HCT116 (cell line): ENCODE measurements at regions not wholly inside any gene's neighbourhood (a gene's known extent, or its start where the extent isn't known, plus 50 kb on each side); places are given as distances from the start of the nearest gene placed in this dataset.

Source experiments
- ATAC-seq: fragments of 200-7000 bp; cut with Tn5 transposase; 2 replicates; pipeline ENCODE4 v1.9.1; 2020; ENCODE audit warnings: mild to moderate bottlenecking, moderate library complexity
- BruUV-seq: library from RNA; stranded (reverse); fragments of 400-500 nt; replicated peaks from 2 replicates; lab custom pipeline; 2021; lab: Mats Ljungman, UMichigan
- CTCF ChIA-PET: fragments of 300-600 bp; sonication (Branson Sonifier 250); formaldehyde crosslinking; loops from one replicate; lab custom pipeline; 2021; ENCODE audit warnings: antibody characterized with exemption; lab: Charles Lee
- POLR2A ChIA-PET: fragments of 300-600, 350-600 bp; sonication (Branson Sonifier 250); formaldehyde crosslinking; loops from one replicate; lab custom pipeline; 2021; ENCODE audit warnings: antibody characterized with exemption; lab: Charles Lee
- RAD21 ChIA-PET, 2 experiments: fragments of 300-600 bp; sonication (Branson Sonifier 250); formaldehyde crosslinking; loops; one replicate each; lab custom pipeline; 2023; ENCODE audit warnings: low total read pairs in 2 of 2; ENCODE audit not compliant: uncharacterized antibody in 2 of 2, unreplicated experiment in 2 of 2, low non-redundant PET in 1 of 2; lab: Charles Lee
- DNase-seq: peaks from one replicate; pipeline ENCODE4 v3.0.0-alpha.2; 2010; ENCODE audit warnings: low read depth, low spot score
- H2AFZ ChIP-seq: fragments of 200-600 bp; shearing (Covaris generic), sonication (generic); 2 replicates; pipeline ENCODE4 v1.6.1; 2017; ENCODE audit warnings: low read depth, mixed run types, mixed read lengths, antibody characterized with exemption, low read length; ENCODE audit not compliant: poor library complexity, severe bottlenecking
- H3K27ac ChIP-seq: 2 replicates; pipeline ENCODE4 v1.5.1; 2012; ENCODE audit warnings: low read depth, low read length
- H3K27me3 ChIP-seq: fragments of 200-600 bp; sonication (generic); 2 replicates; pipeline ENCODE4 v1.6.1; 2016; ENCODE audit warnings: mixed run types, low read length, mixed read lengths; ENCODE audit not compliant: insufficient read depth
- H3K36me3 ChIP-seq, 2 experiments: fragments of 200-500 bp in 1 of 2; fragments of 200-600 bp in 1 of 2; sonication (Bioruptor generic) in 1 of 2; sonication (generic) in 1 of 2; 2 replicates each; pipeline versions ENCODE4 v1.5.1 to v1.6.1; 2014 to 2016; ENCODE audit warnings: low read length in 2 of 2, inconsistent platforms in 1 of 2, mixed read lengths in 1 of 2, mixed run types in 1 of 2; ENCODE audit not compliant: insufficient read depth in 2 of 2, control insufficient read depth in 1 of 2
- H3K4me1 ChIP-seq, 2 experiments: fragments of 200-600 bp in 1 of 2; sonication (generic) in 1 of 2; 2 replicates each; pipeline versions ENCODE4 v1.5.1 to v1.6.1; 2012 to 2017; ENCODE audit warnings: low read length in 2 of 2, inconsistent platforms in 1 of 2, mild to moderate bottlenecking in 1 of 2, mixed read lengths in 1 of 2, mixed run types in 1 of 2, moderate library complexity in 1 of 2; ENCODE audit not compliant: insufficient read depth in 2 of 2, control insufficient read depth in 1 of 2
- H3K4me2 ChIP-seq: fragments of 200-600 bp; sonication (generic); 2 replicates; pipeline ENCODE4 v1.6.1; 2017; ENCODE audit warnings: mixed run types, low read length, mixed read lengths
- H3K4me3 ChIP-seq, 2 experiments: fragments of 200-600 bp in 1 of 2; sonication (generic) in 1 of 2; replicated peaks in 1 of 2; 2 replicates each; pipeline ENCODE4 v1.5.1; 2011 to 2016; ENCODE audit warnings: low read length in 2 of 2, control low read depth in 1 of 2, low read depth in 1 of 2, mild to moderate bottlenecking in 1 of 2, mixed read lengths in 1 of 2, mixed run types in 1 of 2
- H3K79me2 ChIP-seq: fragments of 200-600 bp; sonication (generic); 2 replicates; pipeline ENCODE4 v1.6.1; 2017; ENCODE audit warnings: mild to moderate bottlenecking, mixed run types, low read length, moderate library complexity, mixed read lengths; ENCODE audit not compliant: insufficient read depth
- H3K9ac ChIP-seq: fragments of 200-600 bp; sonication (generic); 2 replicates; pipeline ENCODE4 v1.6.1; 2016; ENCODE audit warnings: low read length, mixed read lengths
- H3K9me2 ChIP-seq: fragments of 200-600 bp; sonication (generic), shearing (Covaris generic); 2 replicates; pipeline ENCODE4 v1.6.1; 2017; ENCODE audit warnings: mixed run types, mild to moderate bottlenecking, moderate library complexity; ENCODE audit not compliant: insufficient read depth
- H3K9me3 ChIP-seq, 2 experiments: fragments of 200-500 bp in 1 of 2; fragments of 200-600 bp in 1 of 2; sonication (Bioruptor generic) in 1 of 2; sonication (generic) in 1 of 2; 2 replicates each; pipeline ENCODE4 v1.6.1; 2014 to 2017; ENCODE audit warnings: low read length in 2 of 2, mixed read lengths in 2 of 2, inconsistent platforms in 1 of 2, low read depth in 1 of 2, mild to moderate bottlenecking in 1 of 2, mixed run types in 1 of 2, moderate library complexity in 1 of 2; ENCODE audit not compliant: control insufficient read depth in 1 of 2, insufficient read depth in 1 of 2
- H4K20me1 ChIP-seq: fragments of 200-600 bp; sonication (generic), shearing (Covaris generic); 2 replicates; pipeline ENCODE4 v1.6.1; 2017; ENCODE audit warnings: mixed run types, mild to moderate bottlenecking, moderate library complexity; ENCODE audit not compliant: insufficient read depth
- CBX3 ChIP-seq: IDR thresholded peaks from 2 replicates; pipeline ENCODE4 v1.6.1; 2012; ENCODE audit warnings: low read depth
- CEBPB ChIP-seq: IDR thresholded peaks from 2 replicates; pipeline ENCODE4 v1.6.1; 2012; ENCODE audit warnings: low read depth
- EGR1 ChIP-seq: IDR thresholded peaks from 2 replicates; pipeline ENCODE4 v1.6.1; 2012; ENCODE audit warnings: low read depth
- ELF1 ChIP-seq: IDR thresholded peaks from 2 replicates; pipeline ENCODE4 v1.6.1; 2012; ENCODE audit warnings: low read depth, borderline replicate concordance
- EZH2 ChIP-seq: fragments of 200-600 bp; sonication (generic); IDR thresholded peaks from 2 replicates; pipeline ENCODE4 v1.6.1; 2017; ENCODE audit warnings: antibody characterized with exemption, mixed run types
- EZH2phosphoT487 ChIP-seq: fragments of 200-600 bp; IDR thresholded peaks from 2 replicates; pipeline ENCODE4 v1.6.1; 2018; ENCODE audit warnings: antibody characterized with exemption, borderline replicate concordance
- FOSL1 ChIP-seq: IDR thresholded peaks from 2 replicates; pipeline ENCODE4 v1.6.1; 2012; ENCODE audit warnings: low read depth
- JUND ChIP-seq: IDR thresholded peaks from 2 replicates; pipeline ENCODE4 v1.6.1; 2012
- POLR2A ChIP-seq: IDR thresholded peaks from 2 replicates; pipeline ENCODE4 v1.7.0; 2011; ENCODE audit warnings: borderline replicate concordance; ENCODE audit not compliant: insufficient read depth, insufficient read length; ENCODE audit errors: extremely low read depth
- POLR2AphosphoS5 ChIP-seq: IDR thresholded peaks from 2 replicates; pipeline ENCODE4 v1.6.1; 2011; ENCODE audit warnings: mild to moderate bottlenecking, low read depth, low read length, moderate library complexity
- RAD21 ChIP-seq: IDR thresholded peaks from 2 replicates; pipeline ENCODE4 v1.6.1; 2012; ENCODE audit warnings: low read depth, mild to moderate bottlenecking
- SP1 ChIP-seq: IDR thresholded peaks from 2 replicates; pipeline ENCODE4 v1.6.1; 2012; ENCODE audit warnings: low read depth
- SRF ChIP-seq: IDR thresholded peaks from 2 replicates; pipeline ENCODE4 v1.6.1; 2012; ENCODE audit warnings: low read depth
- TCF7L2 ChIP-seq: IDR thresholded peaks from 2 replicates; pipeline ENCODE4 v1.7.0; 2011; ENCODE audit warnings: borderline replicate concordance, inconsistent platforms; ENCODE audit not compliant: insufficient read depth, insufficient read length; ENCODE audit errors: extremely low read depth
- YY1 ChIP-seq: IDR thresholded peaks from 2 replicates; pipeline ENCODE4 v1.6.1; 2011; ENCODE audit warnings: low read length, low read depth, moderate library complexity, mild to moderate bottlenecking; ENCODE audit not compliant: insufficient replicate concordance; ENCODE audit errors: extremely low read depth
- ZFX ChIP-seq: fragments of 450-650 bp; IDR thresholded peaks from 2 replicates; pipeline ENCODE4 v1.6.1; 2017
- intact Hi-C: fragments of 100-400 bp; cut with micrococcal nuclease; formaldehyde crosslinking; loops from 2 replicates; pipeline ENCODE4 v1.10.0; 2022
- TF ChIP-seq, protein P1 (sequence below): IDR thresholded peaks from 2 replicates; pipeline ENCODE4 v1.6.1; 2012
- TF ChIP-seq, protein P2 (sequence below): IDR thresholded peaks from 2 replicates; pipeline ENCODE4 v1.6.1; 2011; ENCODE audit warnings: mild to moderate bottlenecking, low read length, moderate library complexity; ENCODE audit not compliant: insufficient replicate concordance; ENCODE audit errors: extremely low read depth

- ATAC-seq (no peak), DNase-seq (no peak)
- RAD21 ChIA-PET: no interaction called here
- POLR2A ChIA-PET: no interaction called here
- no peaks in the 10 kb centered on the region for H3K9me3 ChIP-seq
- H4K20me1 ChIP-seq: no peaks in the 10 kb centered on the region
- intact Hi-C loops: no loop called here
- CTCF ChIA-PET: no interaction called here
- no peak overlapping the region for H2AFZ ChIP-seq
- no peak for TF ChIP-seq CEBPB
- TF ChIP-seq, protein P1, sequence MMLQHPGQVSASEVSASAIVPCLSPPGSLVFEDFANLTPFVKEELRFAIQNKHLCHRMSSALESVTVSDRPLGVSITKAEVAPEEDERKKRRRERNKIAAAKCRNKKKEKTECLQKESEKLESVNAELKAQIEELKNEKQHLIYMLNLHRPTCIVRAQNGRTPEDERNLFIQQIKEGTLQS: no peak
- TF ChIP-seq POLR2A: no peak
- TF ChIP-seq SRF: no peak
- TF ChIP-seq RAD21: no peak
- no peak for TF ChIP-seq YY1
- TF ChIP-seq CBX3: no peak
- no peak for TF ChIP-seq EGR1
- TF ChIP-seq SP1: no peak
- no peak for TF ChIP-seq JUND
- TF ChIP-seq POLR2AphosphoS5: no peak
- TF ChIP-seq FOSL1: no peak
- no peak for TF ChIP-seq ELF1
- no peak for TF ChIP-seq EZH2phosphoT487
- no peak for TF ChIP-seq TCF7L2
- TF ChIP-seq EZH2: no peak
- TF ChIP-seq, protein P2, sequence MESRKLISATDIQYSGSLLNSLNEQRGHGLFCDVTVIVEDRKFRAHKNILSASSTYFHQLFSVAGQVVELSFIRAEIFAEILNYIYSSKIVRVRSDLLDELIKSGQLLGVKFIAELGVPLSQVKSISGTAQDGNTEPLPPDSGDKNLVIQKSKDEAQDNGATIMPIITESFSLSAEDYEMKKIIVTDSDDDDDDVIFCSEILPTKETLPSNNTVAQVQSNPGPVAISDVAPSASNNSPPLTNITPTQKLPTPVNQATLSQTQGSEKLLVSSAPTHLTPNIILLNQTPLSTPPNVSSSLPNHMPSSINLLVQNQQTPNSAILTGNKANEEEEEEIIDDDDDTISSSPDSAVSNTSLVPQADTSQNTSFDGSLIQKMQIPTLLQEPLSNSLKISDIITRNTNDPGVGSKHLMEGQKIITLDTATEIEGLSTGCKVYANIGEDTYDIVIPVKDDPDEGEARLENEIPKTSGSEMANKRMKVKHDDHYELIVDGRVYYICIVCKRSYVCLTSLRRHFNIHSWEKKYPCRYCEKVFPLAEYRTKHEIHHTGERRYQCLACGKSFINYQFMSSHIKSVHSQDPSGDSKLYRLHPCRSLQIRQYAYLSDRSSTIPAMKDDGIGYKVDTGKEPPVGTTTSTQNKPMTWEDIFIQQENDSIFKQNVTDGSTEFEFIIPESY: no peak
- no peak for TF ChIP-seq ZFX
- no peaks in the 10 kb centered on the region for H3K36me3 ChIP-seq
- no peaks in the 10 kb centered on the region for H3K79me2 ChIP-seq
- H3K4me2 ChIP-seq: no peak overlapping the region
- H3K4me3 ChIP-seq: no peak overlapping the region
- H3K4me1 ChIP-seq: no peaks in the 10 kb centered on the region
- H3K9me2 ChIP-seq: no peaks in the 10 kb centered on the region
- no peak overlapping the region for H3K27ac ChIP-seq
- BruUV-seq: no TSS peak
- H3K9ac ChIP-seq: no peak overlapping the region
- no peaks in the 10 kb centered on the region for H3K27me3 ChIP-seq
Measured at GRCh38 chrX:15163131-15163530, 106.8 kb downstream of the ASB9 start.
